AG08395 (cell line): ENCODE measurements at regions not wholly inside any gene's neighbourhood (a gene's known extent, or its start where the extent isn't known, plus 50 kb on each side); places are given as distances from the start of the nearest gene placed in this dataset.
"Not testable (repeated sequence)": the region's sequence is repeated elsewhere in the genome, so short reads cannot be mapped to it uniquely, and the experiment has no call there.

Experiments
- DNase-seq: peaks from one replicate; pipeline ENCODE4 v3.0.0; 2012; ENCODE audit warnings: mixed read lengths, low spot score

GRCh38 chr9:40906879-40907278 lies 221.6 kb downstream of the FOXD4L6 start:
- DNase-seq, result not testable (repeated sequence)

- DNase-seq, result not testable (repeated sequence)
Observed at GRCh38 chr9:40892315-40892714, 236.2 kb downstream of the FOXD4L6 start.

- not testable (repeated sequence) for DNase-seq
Observed at GRCh38 chr9:40885858-40886257, 242.6 kb downstream of the FOXD4L6 start.

GRCh38 chr9:40884902-40885490 lies 243.5 kb downstream of the FOXD4L6 start:
- DNase-seq, result not testable (repeated sequence)

- DNase-seq, result no peak
Observed at GRCh38 chr9:40884072-40884901, 244.2 kb downstream of the FOXD4L6 start.

GRCh38 chr9:40883423-40884071 lies 244.9 kb downstream of the FOXD4L6 start:
- DNase-seq, result not testable (repeated sequence)

- DNase-seq, result not testable (repeated sequence)
Observed at GRCh38 chr9:40873753-40874295, 254.7 kb downstream of the FOXD4L6 start.

GRCh38 chr9:40868437-40868836 lies 260.0 kb downstream of the FOXD4L6 start:
- DNase-seq, result not testable (repeated sequence)
